RWPE2 (cell line): ENCODE measurements at regions not wholly inside any gene's neighbourhood (a gene's known extent, or its start where the extent isn't known, plus 50 kb on each side); places are given as distances from the start of the nearest gene placed in this dataset.

ENCODE experiments used
- ATAC-seq: fragments of 200-7000 bp; cut with Tn5 transposase; 3 replicates; pipeline ENCODE4 v1.9.1; 2021; ENCODE audit warnings: low read depth
- DNase-seq: peaks from one replicate; pipeline ENCODE4 v3.0.0-alpha.2; 2020; ENCODE audit warnings: low spot score
- H3K27ac ChIP-seq: fragments of 450-650 bp; 2 replicates; pipeline ENCODE4 v1.5.1; 2017; ENCODE audit warnings: mild to moderate bottlenecking; ENCODE audit not compliant: poor library complexity, severe bottlenecking
- H3K27me3 ChIP-seq: fragments of 250-450 bp; sonication (Bioruptor Pico); 2 replicates; pipeline ENCODE4 v1.5.1; 2021; ENCODE audit warnings: mild to moderate bottlenecking, moderate library complexity; ENCODE audit not compliant: insufficient read depth, poor library complexity, severe bottlenecking
- H3K36me3 ChIP-seq: fragments of 250-450 bp; sonication (Bioruptor Pico); 2 replicates; pipeline ENCODE4 v1.5.1; 2020; ENCODE audit warnings: low read depth, mild to moderate bottlenecking, moderate library complexity
- H3K4me1 ChIP-seq: fragments of 250-450 bp; sonication (Bioruptor Pico); 2 replicates; pipeline ENCODE4 v1.5.1; 2021; ENCODE audit warnings: mild to moderate bottlenecking, moderate library complexity; ENCODE audit not compliant: insufficient read depth, poor library complexity, severe bottlenecking
- H3K4me3 ChIP-seq: fragments of 250-450 bp; sonication (Bioruptor Pico); 2 replicates; pipeline ENCODE4 v1.5.1; 2021; ENCODE audit warnings: mild to moderate bottlenecking, moderate library complexity; ENCODE audit not compliant: severe bottlenecking
- H3K9me3 ChIP-seq: fragments of 250-450 bp; sonication (Bioruptor Pico); 2 replicates; pipeline ENCODE4 v1.5.1; 2021; ENCODE audit warnings: mild to moderate bottlenecking, moderate library complexity; ENCODE audit not compliant: severe bottlenecking
- TF ChIP-seq, protein P1 (sequence below): fragments of 450-650 bp; IDR thresholded peaks from one replicate; pipeline ENCODE4 v1.5.1; 2017; ENCODE audit warnings: mild to moderate bottlenecking, moderate library complexity; ENCODE audit not compliant: poor library complexity, severe bottlenecking

GRCh38 chr12:76240281-76240680 is 107.9 kb downstream of the BBS10 start:
- TF ChIP-seq, protein P1, sequence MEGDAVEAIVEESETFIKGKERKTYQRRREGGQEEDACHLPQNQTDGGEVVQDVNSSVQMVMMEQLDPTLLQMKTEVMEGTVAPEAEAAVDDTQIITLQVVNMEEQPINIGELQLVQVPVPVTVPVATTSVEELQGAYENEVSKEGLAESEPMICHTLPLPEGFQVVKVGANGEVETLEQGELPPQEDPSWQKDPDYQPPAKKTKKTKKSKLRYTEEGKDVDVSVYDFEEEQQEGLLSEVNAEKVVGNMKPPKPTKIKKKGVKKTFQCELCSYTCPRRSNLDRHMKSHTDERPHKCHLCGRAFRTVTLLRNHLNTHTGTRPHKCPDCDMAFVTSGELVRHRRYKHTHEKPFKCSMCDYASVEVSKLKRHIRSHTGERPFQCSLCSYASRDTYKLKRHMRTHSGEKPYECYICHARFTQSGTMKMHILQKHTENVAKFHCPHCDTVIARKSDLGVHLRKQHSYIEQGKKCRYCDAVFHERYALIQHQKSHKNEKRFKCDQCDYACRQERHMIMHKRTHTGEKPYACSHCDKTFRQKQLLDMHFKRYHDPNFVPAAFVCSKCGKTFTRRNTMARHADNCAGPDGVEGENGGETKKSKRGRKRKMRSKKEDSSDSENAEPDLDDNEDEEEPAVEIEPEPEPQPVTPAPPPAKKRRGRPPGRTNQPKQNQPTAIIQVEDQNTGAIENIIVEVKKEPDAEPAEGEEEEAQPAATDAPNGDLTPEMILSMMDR, result no peak
- Histone ChIP-seq H3K4me3 (no peak overlapping the region), H3K27ac (no peak overlapping the region), H3K9me3 (no peaks in the 10 kb centered on the region), H3K4me1 (peaks cover 25% of the 10 kb centered on the region), H3K36me3 (no peaks in the 10 kb centered on the region), H3K27me3 (no peaks in the 10 kb centered on the region)
- DNase-seq (no peak), ATAC-seq (no peak)

DNA sequence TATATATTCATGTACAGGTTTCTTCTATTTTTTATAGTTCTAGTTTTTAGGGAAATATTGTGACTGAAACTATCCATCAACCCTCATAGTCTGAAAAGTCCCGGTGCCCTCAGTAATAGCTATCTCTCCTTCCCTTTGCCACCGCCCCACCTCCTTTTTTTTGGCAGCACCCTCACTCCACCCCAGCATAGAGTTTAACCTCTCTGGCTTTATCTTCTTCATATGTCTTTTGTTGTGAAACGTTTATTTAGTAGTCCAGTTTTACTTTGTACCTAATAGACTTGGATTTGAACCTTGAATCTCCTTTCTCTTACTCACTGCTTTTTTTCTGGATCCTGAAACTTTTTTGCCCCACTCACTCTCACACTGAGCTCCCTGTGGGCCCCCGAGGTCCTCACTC is 109.5 kb downstream of the BBS10 start:
- H3K4me1 ChIP-seq, result peaks cover 25% of the 10 kb centered on the region
- TF ChIP-seq, protein P1, result no peak

GRCh38 chr12:76237086-76237701 is 111.0 kb downstream of the BBS10 start:
- H3K9me3 ChIP-seq, result no peaks in the 10 kb centered on the region
- ATAC-seq, result peak; percentile 7; the same call in 2 of the 3 replicates
- peaks cover 25% of the 10 kb centered on the region for H3K4me1 ChIP-seq

More for the DNA sequence above, 109.5 kb downstream of the BBS10 start:
- Histone ChIP-seq H3K4me3 (no peak overlapping the region), H3K9me3 (no peaks in the 10 kb centered on the region), H3K36me3 (no peaks in the 10 kb centered on the region), H3K27me3 (no peaks in the 10 kb centered on the region), H3K27ac (peak overlapping the region; percentile 91)
- ATAC-seq (no peak), DNase-seq (no peak)

DNA sequence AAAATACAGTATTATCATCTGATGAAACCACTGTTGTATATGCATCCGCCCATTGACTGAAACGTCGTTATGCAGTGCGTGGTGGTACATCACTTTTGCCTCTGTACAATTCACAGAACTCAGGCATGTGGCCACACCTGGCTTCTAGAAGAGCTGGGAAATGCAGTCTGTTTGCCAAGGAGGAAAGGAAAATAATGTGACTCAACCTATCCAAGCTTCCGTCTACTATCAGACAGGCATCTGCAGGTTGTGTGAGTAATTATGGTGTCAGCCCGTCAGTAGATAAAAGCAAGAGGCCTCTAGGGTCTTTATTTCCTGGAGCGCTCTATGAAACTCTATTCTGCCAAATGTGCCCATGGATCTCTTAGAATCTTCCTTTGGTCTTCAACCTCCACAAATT is 111.6 kb downstream of the BBS10 start:
- no peak overlapping the region for H3K4me3 ChIP-seq
- no peaks in the 10 kb centered on the region for H3K27me3 ChIP-seq
- H3K27ac ChIP-seq, result peak overlapping the region; percentile 91
- peaks cover 25% of the 10 kb centered on the region for H3K4me1 ChIP-seq
- DNase-seq, result peak; percentile 70
- peak; percentile 92 for ATAC-seq
- H3K36me3 ChIP-seq, result no peaks in the 10 kb centered on the region
- H3K9me3 ChIP-seq, result peaks cover 3% of the 10 kb centered on the region
- TF ChIP-seq, protein P1, result no peak

More at GRCh38 chr12:76237086-76237701, 111.0 kb downstream of the BBS10 start:
- H3K27ac ChIP-seq, result peak overlapping the region; percentile 91
- TF ChIP-seq, protein P1, result no peak
- H3K27me3 ChIP-seq, result no peaks in the 10 kb centered on the region
- no peak overlapping the region for H3K4me3 ChIP-seq
- no peaks in the 10 kb centered on the region for H3K36me3 ChIP-seq
- DNase-seq, result no peak

DNA sequence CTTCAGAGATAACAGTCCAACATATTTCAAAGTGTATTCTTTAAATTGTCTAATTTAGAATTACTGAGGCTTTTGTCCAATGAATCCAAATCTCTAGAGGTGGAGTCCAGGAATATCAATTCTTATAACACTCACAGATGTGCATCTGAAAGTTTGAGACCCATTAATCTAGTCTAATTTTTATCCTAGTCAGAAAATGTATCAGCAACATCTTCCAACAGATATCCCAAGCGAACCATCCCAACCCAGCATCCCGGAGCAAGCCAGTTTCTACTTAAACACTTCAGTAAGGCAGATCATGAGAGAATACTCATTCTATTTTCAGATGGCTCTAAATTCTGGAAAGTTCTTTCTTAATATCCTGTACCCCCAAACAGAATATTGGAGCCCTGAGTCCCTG is 113.5 kb downstream of the BBS10 start:
- DNase-seq, result no peak
- Histone ChIP-seq H3K4me3 (no peak overlapping the region), H3K9me3 (peaks cover 5% of the 10 kb centered on the region), H3K36me3 (no peaks in the 10 kb centered on the region), H3K27me3 (no peaks in the 10 kb centered on the region), H3K4me1 (peaks cover 25% of the 10 kb centered on the region), H3K27ac (no peak overlapping the region)
- ATAC-seq, result no peak
- TF ChIP-seq, protein P1, result no peak
